GM18519 (cell line): ENCODE measurements at regions not wholly inside any gene's neighbourhood (a gene's known extent, or its start where the extent isn't known, plus 50 kb on each side); places are given as distances from the start of the nearest gene placed in this dataset.

ENCODE experiments used
- ATAC-seq: cut with Tn5 transposase; IDR thresholded peaks from one replicate; pipeline ENCODE4 v1.9.1; 2021; ENCODE audit warnings: mild to moderate bottlenecking, moderate library complexity; ENCODE audit not compliant: unreplicated experiment, low FRiP score

- ATAC-seq, result peak; percentile 40
Observed at GRCh38 chr2:118223992-118224894, 136.0 kb downstream of the INSIG2 start.

DNA sequence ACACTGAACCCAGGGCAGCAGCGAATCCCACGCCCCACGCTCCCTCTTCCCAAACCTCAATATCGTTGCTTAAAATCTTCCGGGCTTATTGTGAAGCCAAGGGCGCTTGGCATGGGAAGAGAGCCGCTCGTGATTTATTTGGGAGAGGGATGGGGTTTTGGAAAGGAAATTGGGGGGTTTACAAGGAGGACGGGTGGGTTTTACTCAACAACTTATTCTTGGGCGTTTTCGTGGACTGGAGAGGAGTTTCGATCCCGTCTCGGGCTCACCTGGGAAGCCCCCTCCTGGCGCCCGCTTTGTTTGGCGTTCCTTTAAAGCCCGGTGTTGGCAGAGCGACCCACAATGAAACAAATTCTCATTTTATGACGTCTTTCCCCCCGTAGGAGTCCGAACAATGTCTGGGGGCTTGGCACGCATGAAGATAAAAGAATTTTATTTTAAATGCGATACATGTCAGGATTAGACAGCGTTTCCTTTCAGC lies 135.3 kb downstream of the INSIG2 start:
- peak; percentile 6 for ATAC-seq

- no peak for ATAC-seq
Observed at GRCh38 chr2:118222672-118223421, 134.6 kb downstream of the INSIG2 start.

DNA sequence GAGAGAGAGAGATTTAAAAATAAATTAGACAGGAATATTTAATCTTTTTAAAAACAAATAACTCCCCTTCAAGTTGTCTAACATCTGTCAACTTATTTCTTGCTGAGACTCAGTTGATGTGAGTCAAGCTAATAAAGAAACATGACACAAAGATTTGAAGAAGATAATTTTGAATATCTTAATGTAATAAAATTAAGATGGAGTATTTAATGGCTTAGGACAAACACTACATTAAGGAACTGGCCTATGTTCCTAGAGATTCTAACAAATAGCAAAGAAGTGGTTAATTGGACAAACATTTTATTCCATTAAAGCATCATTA lies 134.0 kb downstream of the INSIG2 start:
- no peak for ATAC-seq

DNA sequence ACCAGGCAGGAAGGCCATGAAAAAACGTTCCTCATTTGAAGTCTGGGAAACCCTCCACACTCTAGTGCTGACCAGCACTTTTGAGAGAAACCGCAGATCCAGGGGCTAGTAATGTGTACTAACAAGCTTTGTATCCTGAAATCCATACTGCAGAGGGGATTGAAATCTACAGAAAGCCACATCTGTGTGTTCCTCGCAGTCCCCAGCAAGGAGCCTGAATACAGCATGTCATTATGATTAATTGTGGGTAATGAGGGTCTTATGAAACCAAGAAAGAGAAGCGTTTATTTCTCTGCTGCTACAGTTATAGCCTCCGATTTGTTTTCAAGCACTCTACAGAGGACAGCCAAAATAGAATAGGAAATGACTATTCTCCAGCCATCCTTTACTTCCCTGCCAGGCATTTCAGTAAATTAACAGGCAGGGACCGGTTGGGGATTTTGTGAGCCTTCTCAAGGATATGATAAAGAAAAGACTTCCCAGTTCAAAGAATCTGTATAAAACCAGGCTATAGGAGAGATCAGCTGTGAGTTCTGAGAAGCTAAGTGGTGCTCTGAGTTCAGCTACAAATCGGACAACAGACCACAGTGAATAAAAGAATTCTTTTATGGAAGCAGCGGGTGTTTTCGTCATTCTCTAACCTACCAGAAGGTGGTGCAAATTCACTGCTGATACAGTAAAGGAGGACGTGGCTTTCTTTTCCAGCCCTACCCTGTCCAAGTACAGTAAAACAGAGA lies 133.4 kb downstream of the INSIG2 start:
- peak; percentile 51 for ATAC-seq

- no peak for ATAC-seq
Observed at GRCh38 chr2:118219611-118220010, 131.3 kb downstream of the INSIG2 start.

GRCh38 chr2:118216224-118216623 lies 128.0 kb downstream of the INSIG2 start:
- no peak for ATAC-seq

DNA sequence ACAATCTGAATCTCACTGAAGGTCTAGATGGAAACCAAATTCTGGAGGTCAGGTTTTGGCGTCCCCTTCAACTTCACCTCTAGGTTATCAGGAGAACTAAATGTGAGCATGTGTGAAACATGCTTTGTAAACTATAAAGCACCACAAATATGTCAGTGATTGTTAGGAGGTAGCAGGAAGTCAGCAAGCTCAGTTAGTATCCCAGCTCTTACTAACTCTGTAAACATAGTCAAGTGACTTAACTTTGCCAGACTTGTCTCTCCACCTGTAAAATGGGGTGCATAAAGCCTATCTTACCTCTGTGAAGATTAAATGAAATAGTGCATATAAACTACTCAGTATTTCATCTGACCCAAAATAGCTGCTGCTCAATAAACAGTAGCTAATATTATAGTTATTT lies 121.5 kb downstream of the INSIG2 start:
- ATAC-seq, result no peak

GRCh38 chr2:118207889-118208288 lies 119.6 kb downstream of the INSIG2 start:
- ATAC-seq, result no peak

- peak; percentile 84 for ATAC-seq
Observed at GRCh38 chr2:118202707-118203303, 114.5 kb downstream of the INSIG2 start.

DNA sequence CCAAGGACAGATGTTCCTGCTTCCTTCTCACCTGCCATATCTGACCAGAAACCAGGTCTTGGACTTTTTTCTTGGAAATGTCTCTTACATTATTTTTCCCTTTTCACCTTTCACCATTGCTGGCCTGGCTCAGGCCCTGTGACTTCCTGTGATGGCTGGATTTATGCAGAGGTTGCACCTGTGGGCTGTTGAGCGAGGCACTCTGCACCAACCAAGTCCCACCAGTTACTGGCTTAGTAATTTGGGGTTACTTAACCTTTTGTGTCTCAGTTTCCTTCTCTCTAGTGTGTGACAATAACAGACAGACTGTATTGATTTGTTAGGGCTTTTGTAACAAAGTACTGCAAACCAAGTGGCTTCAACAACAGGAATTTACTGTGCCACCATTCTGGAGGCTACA lies 110.0 kb downstream of the INSIG2 start:
- no peak for ATAC-seq

- ATAC-seq, result no peak
Observed at GRCh38 chr2:118197011-118197675, 108.9 kb downstream of the INSIG2 start.

- no peak for ATAC-seq
Observed at GRCh38 chr2:118190474-118190873, 102.2 kb downstream of the INSIG2 start.

DNA sequence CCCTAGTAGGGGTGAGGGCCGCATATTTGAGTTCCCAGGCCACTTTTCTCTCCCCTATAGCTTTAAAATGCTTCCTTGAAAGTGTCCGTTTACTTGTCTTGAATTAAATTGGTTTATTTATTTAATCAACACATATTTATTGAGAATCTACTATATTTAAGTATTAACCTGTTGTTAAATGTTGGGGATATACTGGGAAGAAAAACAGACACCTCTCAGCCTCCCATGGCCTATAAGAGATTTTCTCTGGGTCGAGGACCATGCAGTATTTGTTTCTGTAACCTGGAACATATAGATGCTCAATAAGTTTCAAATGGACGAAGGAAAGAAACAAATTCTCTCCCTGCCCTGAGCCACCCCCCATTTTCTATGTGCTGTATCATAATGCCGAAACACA lies 98.6 kb downstream of the INSIG2 start:
- no peak for ATAC-seq

DNA sequence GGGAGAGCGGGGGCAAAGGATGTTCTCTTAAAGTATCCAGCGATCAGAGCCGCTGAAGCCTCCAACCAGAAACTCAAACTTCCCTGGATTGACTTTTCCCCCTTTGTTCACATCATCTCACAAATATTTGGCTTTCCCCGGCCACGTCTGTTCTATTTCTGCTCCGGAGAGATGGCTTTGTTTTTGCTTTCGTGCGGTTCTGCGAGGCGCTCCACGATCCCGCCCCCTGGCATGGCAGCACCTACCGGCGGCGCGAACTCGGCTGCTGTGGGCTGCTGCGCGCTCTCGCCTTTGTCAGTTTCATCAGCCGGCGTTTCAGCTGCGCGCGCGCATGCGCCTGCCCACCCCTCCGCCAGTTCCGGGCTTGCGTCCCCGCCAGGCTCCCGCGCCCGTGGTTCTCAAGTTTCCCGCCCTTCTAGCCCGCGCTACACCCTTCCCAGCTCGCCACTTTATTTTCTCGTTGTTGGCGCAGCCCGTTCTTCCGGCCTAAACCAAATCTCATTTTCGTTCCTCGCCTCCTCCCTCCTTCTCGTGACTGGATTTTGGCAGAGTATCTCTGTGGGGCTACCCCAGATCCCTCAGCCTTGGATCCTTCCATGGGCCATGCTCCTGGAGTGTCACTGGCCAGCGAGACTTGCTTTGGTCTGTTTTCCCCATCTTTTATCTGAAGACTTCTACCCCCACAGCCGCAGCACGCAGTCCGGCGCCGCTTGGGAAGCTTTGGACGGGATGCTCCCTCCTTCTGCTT lies 98.0 kb downstream of the INSIG2 start:
- ATAC-seq, result peak; percentile 77

- peak; percentile 47 for ATAC-seq
Observed at GRCh38 chr2:118185210-118186109, 97.2 kb downstream of the INSIG2 start.

DNA sequence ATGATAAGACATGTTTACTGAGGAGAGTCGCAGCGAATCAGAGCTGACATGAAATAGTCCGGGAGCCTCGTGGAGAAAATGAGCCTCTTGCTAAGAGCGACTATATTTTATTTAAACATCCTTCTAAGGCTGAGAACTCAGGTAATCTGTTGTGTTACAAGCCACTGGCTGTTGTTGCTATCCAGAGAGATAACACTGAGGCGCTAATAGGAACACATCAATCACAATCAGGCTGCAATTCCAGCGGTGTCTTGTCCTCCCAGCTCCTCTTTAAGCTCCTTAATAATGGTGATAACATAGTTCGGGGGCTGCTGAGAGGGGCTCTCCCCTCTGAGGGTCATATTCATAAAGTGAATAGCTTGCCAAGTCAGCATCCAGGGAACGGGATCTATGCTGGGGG lies 95.1 kb downstream of the INSIG2 start:
- ATAC-seq, result no peak

- ATAC-seq, result no peak
Observed at GRCh38 chr2:118179445-118179844, 91.2 kb downstream of the INSIG2 start.
